Rectal smooth muscle tissue (tissue), 1 donor: ENCODE measurements at regions not wholly inside any gene's neighbourhood (a gene's known extent, or its start where the extent isn't known, plus 50 kb on each side); places are given as distances from the start of the nearest gene placed in this dataset.
"Not testable (repeated sequence)": the region's sequence is repeated elsewhere in the genome, so short reads cannot be mapped to it uniquely, and the experiment has no call there.

Source experiments
- H3K27ac ChIP-seq: one replicate; pipeline ENCODE4 v1.7.0; 2013; ENCODE audit warnings: low read depth, low read length, inconsistent platforms
- H3K27me3 ChIP-seq: one replicate; pipeline ENCODE4 v1.7.0; 2013; ENCODE audit warnings: low read length; ENCODE audit not compliant: control insufficient read depth, insufficient read depth
- H3K36me3 ChIP-seq: one replicate; pipeline ENCODE4 v1.7.0; 2013; ENCODE audit warnings: low read length; ENCODE audit not compliant: control insufficient read depth, insufficient read depth
- H3K4me1 ChIP-seq: one replicate; pipeline ENCODE4 v1.7.0; 2013; ENCODE audit warnings: low read length; ENCODE audit not compliant: control insufficient read depth, insufficient read depth
- H3K4me3 ChIP-seq: one replicate; pipeline ENCODE4 v1.7.0; 2013; ENCODE audit warnings: low read length
- H3K9ac ChIP-seq: one replicate; pipeline ENCODE4 v1.7.0; 2013; ENCODE audit warnings: low read length

DNA sequence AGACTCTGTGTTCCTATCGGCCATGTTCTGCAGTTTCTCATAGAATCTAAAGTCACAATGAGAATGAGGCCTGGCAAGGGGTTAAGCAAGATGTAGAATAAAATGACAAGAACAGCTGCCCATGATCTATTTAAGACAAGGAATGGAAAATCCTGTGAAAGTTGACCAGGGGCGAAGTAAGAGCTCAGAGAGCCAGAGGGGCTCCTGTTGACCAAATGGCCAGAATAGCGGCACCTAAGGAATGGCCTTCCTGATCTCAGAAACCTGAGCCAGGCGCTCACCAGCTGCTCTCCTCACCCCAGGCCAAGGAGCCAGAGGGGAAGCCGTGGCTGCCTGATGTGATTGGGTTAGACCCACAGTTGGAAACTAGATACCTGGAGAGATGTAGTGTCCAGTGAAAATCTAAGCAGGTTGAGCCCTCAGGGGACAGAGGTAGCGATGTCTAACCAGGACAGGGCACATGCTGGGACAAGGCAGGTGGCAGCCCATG, 106.1 kb upstream of the NDN start:
- Histone ChIP-seq H3K36me3 (no peaks in the 10 kb centered on the region), H3K27me3 (no peaks in the 10 kb centered on the region), H3K4me1 (no peaks in the 10 kb centered on the region), H3K4me3 (no peak overlapping the region), H3K27ac (no peak overlapping the region), H3K9ac (no peak overlapping the region)

DNA sequence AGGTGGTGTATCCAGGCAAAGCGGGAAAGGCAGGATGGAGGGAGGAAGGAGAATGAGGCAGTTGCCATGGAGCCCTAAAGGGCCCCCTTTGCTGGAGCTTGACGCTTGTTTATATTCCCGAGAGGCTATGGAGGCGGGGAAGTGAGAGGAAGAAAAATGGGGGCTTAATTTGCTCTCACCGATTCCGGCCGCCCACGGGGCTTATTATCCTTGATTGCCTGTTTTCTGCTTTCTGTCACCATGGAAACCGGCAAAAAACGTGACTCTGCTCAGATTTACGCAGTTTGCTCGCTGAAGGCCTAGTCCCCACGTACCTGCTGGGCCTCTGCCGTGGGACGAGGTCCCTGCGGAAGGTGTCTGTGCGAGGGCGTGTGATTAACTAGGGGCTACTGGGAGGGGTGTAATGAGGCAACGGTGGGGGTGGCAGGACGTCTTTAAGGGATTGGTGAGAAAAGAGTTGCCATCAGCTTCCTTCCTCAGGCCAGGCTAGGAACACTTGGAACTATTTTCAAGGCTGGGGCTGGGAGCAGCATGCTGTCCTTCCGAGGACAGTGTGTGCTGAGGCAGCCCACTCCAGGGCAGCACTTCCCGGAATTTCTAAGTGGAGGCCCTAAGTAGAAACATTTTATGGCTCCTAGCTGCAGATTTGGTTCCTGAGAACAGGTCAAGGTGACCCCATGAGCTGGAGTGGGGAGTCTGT, 110.8 kb upstream of the NDN start:
- H3K36me3 ChIP-seq, result no peaks in the 10 kb centered on the region
- no peak overlapping the region for H3K27ac ChIP-seq
- no peak overlapping the region for H3K4me3 ChIP-seq

DNA sequence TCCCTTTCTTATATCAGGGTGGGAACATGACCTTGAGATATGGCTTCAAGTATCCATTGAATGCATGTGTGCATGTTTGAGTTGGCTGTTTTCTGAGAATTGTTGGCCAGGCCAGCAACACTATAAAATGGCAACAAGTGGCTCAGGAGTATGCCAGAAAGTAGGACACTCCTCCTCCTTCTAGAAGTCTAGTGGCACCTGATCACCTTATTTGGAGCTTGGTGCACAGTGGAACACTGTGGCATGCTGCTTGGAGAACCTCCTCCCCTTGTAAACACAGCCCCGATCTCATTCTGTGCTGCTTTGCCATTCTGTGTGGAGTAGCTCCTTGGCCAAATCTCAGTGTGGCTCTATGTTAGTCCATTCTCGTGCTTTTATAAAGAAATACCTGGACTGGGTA, 114.8 kb upstream of the NDN start:
- no peak overlapping the region for H3K4me3 ChIP-seq
- no peaks in the 10 kb centered on the region for H3K36me3 ChIP-seq
- H3K27ac ChIP-seq, result no peak overlapping the region
- H3K27me3 ChIP-seq, result no peaks in the 10 kb centered on the region
- H3K4me1 ChIP-seq, result no peaks in the 10 kb centered on the region
- H3K9ac ChIP-seq, result no peak overlapping the region

More for the DNA sequence above, 110.8 kb upstream of the NDN start:
- Histone ChIP-seq H3K4me1 (no peaks in the 10 kb centered on the region), H3K9ac (no peak overlapping the region), H3K27me3 (no peaks in the 10 kb centered on the region)

DNA sequence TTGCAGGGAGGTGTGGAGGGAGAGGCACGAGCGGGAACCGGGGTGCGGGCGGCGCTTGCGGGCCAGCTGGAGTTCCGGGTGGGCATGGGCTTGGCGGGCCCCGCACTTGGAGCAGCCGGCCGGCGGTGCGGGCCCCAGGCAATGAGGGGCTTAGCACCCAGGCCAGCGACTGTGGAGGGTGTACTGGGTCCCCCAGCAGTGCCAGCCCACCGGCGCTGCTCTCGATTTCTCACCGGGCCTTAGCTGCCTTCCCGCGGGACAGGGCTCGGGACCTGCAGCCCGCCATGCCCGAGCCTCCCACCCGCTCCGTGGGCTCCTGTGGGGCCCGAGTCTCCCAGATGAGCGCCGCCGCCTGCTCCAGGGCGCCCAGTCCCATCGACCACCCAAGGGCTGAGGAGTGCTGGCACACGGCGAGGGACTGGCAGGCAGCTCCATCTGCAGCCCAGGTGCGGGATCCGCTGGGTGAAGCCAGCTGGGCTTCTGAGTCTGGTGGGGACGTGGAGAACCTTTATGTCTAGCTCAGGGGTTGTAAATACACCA, 115.9 kb upstream of the NDN start:
- not testable (repeated sequence) for H3K4me3 ChIP-seq, H3K27ac ChIP-seq, H3K9ac ChIP-seq, H3K27me3 ChIP-seq, H3K4me1 ChIP-seq, H3K36me3 ChIP-seq

DNA sequence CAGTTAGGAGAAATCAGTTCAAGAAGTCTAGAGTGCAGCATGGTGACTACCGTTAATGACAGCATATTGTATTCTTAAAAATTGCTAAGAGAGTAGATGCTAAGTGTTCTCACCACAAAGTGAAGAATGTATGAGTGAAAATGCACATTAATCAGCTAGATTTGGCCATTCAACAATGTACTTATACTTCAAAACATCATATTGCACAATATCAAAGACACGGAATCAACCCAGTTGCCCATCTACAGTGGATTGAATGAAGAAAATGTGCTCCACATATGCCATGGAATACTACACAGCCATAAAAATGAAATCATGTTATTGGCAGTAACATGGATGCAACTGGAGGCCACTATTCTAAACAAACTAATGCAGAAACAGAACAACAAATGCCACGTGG, 119.9 kb upstream of the NDN start:
- H3K4me3 ChIP-seq, result no peak overlapping the region
- H3K4me1 ChIP-seq, result no peaks in the 10 kb centered on the region
- no peaks in the 10 kb centered on the region for H3K36me3 ChIP-seq

DNA sequence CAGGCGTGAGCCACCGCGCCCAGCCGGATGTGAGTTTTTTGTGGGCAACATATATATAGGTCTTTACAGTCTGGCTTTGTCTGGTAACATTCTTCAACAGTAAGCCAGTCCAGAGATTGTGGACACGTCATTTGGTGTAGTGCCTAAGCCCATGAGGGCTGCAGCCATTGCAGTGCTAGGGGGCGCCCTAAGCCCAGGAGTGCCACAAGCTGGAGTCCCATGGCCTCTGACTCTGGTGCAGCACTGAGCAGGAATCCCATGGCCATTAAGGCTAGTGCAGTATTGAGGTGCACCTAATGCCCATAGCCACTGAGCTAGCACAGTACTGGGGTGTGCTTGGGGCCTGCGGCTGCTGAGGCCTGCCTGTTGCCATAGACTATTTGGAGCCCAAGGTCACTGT, 136.4 kb upstream of the NDN start:
- Histone ChIP-seq H3K27ac (no peak overlapping the region), H3K4me1 (no peaks in the 10 kb centered on the region), H3K4me3 (no peak overlapping the region), H3K9ac (no peak overlapping the region), H3K36me3 (no peaks in the 10 kb centered on the region), H3K27me3 (no peaks in the 10 kb centered on the region)

More for the DNA sequence above, 119.9 kb upstream of the NDN start:
- Histone ChIP-seq H3K27me3 (no peaks in the 10 kb centered on the region), H3K27ac (no peak overlapping the region), H3K9ac (no peak overlapping the region)

DNA sequence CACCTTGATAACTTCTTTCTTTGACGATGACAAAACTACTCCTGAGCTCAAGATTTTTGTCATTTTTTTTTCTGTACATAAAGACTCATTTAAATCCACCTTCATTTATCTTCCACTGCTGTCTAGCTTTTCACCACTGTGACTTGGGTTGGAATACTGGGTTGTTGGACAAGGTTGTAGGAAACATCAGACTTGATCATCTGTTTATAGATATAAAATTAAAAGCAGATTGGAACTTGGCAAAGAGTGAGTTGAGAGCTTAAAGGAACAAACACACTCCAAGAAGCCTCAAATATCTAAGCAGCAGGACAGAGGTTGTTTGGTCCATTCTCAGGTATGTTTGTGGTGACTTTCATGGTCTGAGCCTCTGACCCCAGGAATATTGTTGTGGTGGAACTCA, 141.7 kb upstream of the NDN start:
- Histone ChIP-seq H3K36me3 (no peaks in the 10 kb centered on the region), H3K4me1 (no peaks in the 10 kb centered on the region), H3K4me3 (no peak overlapping the region), H3K27me3 (no peaks in the 10 kb centered on the region), H3K9ac (no peak overlapping the region), H3K27ac (no peak overlapping the region)

DNA sequence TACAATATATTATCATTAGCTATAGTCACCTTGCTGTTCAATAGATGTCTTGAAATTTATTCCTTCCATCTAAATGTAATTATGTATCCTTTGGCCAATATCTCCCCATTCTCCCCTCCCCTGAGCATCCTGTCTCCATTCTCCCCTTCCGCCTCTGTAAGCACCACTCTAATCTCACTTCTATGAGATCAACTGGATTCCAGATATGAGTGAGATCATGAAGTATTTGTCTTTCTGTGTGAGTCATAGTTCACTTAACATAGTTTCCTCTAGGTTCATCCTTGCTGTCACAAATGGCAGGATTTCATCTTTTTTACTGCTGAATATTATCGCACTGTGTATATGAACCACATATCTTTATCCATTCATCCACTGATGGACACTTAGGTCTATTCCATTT, 148.8 kb upstream of the NDN start:
- H3K4me1 ChIP-seq, result no peaks in the 10 kb centered on the region
- no peak overlapping the region for H3K9ac ChIP-seq
- no peak overlapping the region for H3K27ac ChIP-seq
- H3K4me3 ChIP-seq, result no peak overlapping the region
- H3K27me3 ChIP-seq, result no peaks in the 10 kb centered on the region
- H3K36me3 ChIP-seq, result no peaks in the 10 kb centered on the region

DNA sequence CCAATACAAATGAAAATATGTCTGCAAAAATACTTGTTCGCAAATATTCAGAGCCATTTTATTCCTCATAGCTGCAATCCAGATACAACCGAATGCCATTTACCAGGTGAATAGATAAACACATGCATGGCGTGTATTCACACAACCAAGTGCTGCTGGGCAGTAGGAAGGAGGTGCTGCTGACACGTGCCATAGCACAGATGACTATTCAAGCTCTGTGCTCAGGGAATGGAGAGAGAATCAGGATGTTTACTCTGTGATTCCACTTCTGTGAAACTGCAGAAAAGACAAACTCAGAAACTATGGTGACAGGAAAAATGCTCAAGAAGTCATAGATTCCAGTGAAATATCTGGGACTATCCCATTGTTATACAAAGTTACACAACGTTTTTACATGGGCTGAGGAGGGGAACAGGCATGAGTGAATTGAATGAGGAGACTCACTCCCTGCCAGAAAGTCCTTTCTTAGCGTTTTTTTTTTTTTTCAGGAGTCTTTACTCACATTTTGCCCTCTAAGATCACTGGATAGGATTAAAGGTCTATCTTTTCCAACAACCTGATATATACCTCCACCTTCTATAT, 152.9 kb upstream of the NDN start:
- H3K4me3 ChIP-seq, result no peak overlapping the region
- H3K9ac ChIP-seq, result no peak overlapping the region
- no peaks in the 10 kb centered on the region for H3K4me1 ChIP-seq
- no peak overlapping the region for H3K27ac ChIP-seq
- H3K36me3 ChIP-seq, result no peaks in the 10 kb centered on the region
- no peaks in the 10 kb centered on the region for H3K27me3 ChIP-seq

DNA sequence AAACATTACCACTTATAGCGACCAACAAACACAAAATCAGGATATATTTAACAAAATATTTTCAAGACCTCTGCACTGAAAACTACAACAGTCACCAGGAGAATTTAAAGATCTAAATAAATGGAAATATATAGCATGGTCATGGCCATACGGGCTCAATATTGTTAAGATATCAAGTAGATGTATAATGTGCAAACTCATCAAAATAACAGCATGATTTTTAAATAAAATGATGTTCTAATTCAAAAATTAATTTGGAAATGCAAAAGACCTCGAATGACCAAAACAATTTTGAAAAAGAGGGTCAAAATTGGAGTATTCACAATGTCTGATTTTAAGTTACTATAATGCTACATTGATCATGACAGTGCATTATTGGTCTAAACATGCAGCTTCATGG, 159.1 kb upstream of the NDN start:
- Histone ChIP-seq H3K36me3 (no peaks in the 10 kb centered on the region), H3K9ac (no peak overlapping the region), H3K4me3 (no peak overlapping the region), H3K27me3 (no peaks in the 10 kb centered on the region), H3K4me1 (no peaks in the 10 kb centered on the region), H3K27ac (no peak overlapping the region)

DNA sequence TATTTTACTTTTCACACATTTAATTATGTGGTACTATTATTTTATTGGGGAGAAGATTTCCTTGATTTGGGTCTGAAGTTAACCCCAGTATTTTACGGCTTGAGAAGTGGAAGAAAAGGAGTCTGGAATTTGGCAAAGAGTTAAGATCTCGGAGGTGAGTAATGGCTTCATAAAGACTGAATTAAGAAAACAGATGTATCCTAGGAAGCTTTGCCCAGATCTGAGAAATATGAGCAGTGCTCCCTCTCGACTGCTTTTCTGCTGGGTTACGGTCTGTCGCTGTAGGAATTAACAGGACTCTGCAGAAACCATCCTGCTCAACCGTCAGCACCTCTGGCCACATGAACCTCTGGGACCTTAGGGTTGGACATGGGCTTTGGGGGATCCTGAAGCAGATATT, 163.6 kb upstream of the NDN start:
- Histone ChIP-seq H3K4me1 (no peaks in the 10 kb centered on the region), H3K27ac (no peak overlapping the region), H3K27me3 (no peaks in the 10 kb centered on the region), H3K4me3 (no peak overlapping the region), H3K36me3 (no peaks in the 10 kb centered on the region), H3K9ac (no peak overlapping the region)

DNA sequence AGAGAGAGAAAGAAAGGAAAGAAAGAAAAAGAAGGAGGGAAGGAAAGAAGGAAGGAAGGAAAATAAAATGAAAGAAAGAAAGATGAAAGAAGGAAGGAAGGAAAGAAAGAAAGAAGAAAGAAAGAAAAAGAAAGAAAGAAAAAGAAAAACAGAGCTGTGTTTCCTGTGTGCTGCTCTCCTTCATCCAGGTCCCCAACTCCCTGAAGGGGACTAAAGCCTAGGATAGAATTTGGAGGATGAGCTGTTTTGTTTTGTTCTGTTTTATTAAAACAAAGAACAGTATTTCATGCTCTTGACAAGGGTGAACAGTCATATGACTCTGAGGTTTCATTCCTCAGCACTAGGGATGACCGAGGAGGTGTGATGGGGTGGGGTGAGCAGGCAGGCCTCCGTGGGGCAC, 164.8 kb upstream of the NDN start:
- H3K27ac ChIP-seq, result no peak overlapping the region
- H3K4me1 ChIP-seq, result no peaks in the 10 kb centered on the region
- no peak overlapping the region for H3K4me3 ChIP-seq
- H3K36me3 ChIP-seq, result no peaks in the 10 kb centered on the region
- H3K27me3 ChIP-seq, result no peaks in the 10 kb centered on the region
- no peak overlapping the region for H3K9ac ChIP-seq

DNA sequence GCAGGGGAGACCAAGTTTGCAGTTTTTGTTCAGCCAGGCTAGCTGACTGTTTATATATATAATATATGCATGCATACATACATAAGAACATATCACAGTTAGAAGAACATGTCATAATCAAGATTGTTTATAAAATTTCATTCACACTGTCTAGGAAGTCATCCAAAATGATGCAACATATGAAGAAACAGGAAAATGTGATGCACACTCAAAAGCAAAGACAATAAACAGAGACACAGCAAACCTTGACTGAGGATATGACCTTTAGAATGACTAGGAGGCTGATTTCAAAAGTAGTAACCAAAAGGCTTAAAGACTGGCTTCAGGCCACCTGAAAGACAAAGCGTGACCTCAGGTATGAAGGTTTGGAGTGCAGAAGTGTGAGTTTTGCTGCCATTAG, 166.2 kb upstream of the NDN start:
- H3K4me3 ChIP-seq, result no peak overlapping the region
- H3K36me3 ChIP-seq, result no peaks in the 10 kb centered on the region
- H3K4me1 ChIP-seq, result no peaks in the 10 kb centered on the region
- no peak overlapping the region for H3K27ac ChIP-seq
- H3K9ac ChIP-seq, result no peak overlapping the region
- H3K27me3 ChIP-seq, result no peaks in the 10 kb centered on the region
